ENCODE measurements at regions not wholly inside any gene's neighbourhood (a gene's known extent, or its start where the extent isn't known, plus 50 kb on each side); places are given as distances from the start of the nearest gene placed in this dataset.

GRCh38 chr6:79824202-79824601, 123.2 kb downstream of the ELOVL4 start:
- TF ChIP-seq CTCF (IDR thresholded peaks at IDR 0.05; ENCODE audit: insufficient read depth, low read depth, low read length, missing control alignments), result no peak
- H3K4me3 ChIP-seq (ENCODE audit: low read depth, low read length), result no peak overlapping the region
- DNase-seq (ENCODE audit: low read depth), result no peak

DNA sequence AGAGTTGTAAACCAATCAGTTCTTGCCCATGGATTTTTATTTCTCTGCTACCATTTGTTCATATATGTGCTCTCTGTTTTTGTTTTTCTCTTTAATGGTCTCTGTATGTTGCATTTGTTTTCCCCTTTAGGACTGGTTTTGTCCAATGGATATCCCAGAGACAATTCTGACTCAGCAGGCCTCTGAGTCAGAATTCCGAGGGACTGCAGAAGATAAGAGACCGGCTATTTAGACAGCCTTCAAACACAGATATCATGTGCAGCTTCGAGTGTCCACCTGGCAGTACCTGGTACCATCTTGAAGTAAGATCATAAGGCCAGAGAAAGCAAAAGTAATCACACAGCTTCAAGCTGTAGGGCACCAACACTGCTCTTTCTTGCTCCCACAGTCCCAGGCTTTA, 125.5 kb downstream of the ELOVL4 start:
- DNase-seq (ENCODE audit: low read depth), result no peak
- no peak for TF ChIP-seq CTCF (IDR thresholded peaks at IDR 0.05; ENCODE audit: insufficient read depth, low read depth, low read length, missing control alignments)
- H3K4me3 ChIP-seq (ENCODE audit: low read depth, low read length), result no peak overlapping the region

- no peak for DNase-seq (ENCODE audit: low read depth)
Observed at GRCh38 chr6:79818471-79818870, 128.9 kb downstream of the ELOVL4 start.

GRCh38 chr6:79814940-79815339, 132.4 kb downstream of the ELOVL4 start:
- DNase-seq (ENCODE audit: low read depth), result no peak
- H3K4me3 ChIP-seq (ENCODE audit: low read depth, low read length), result no peak overlapping the region
- TF ChIP-seq CTCF (IDR thresholded peaks at IDR 0.05; ENCODE audit: insufficient read depth, low read depth, low read length, missing control alignments), result no peak

More at GRCh38 chr6:79818471-79818870, 128.9 kb downstream of the ELOVL4 start:
- TF ChIP-seq CTCF (IDR thresholded peaks at IDR 0.05; ENCODE audit: insufficient read depth, low read depth, low read length, missing control alignments), result no peak
- no peak overlapping the region for H3K4me3 ChIP-seq (ENCODE audit: low read depth, low read length)

DNA sequence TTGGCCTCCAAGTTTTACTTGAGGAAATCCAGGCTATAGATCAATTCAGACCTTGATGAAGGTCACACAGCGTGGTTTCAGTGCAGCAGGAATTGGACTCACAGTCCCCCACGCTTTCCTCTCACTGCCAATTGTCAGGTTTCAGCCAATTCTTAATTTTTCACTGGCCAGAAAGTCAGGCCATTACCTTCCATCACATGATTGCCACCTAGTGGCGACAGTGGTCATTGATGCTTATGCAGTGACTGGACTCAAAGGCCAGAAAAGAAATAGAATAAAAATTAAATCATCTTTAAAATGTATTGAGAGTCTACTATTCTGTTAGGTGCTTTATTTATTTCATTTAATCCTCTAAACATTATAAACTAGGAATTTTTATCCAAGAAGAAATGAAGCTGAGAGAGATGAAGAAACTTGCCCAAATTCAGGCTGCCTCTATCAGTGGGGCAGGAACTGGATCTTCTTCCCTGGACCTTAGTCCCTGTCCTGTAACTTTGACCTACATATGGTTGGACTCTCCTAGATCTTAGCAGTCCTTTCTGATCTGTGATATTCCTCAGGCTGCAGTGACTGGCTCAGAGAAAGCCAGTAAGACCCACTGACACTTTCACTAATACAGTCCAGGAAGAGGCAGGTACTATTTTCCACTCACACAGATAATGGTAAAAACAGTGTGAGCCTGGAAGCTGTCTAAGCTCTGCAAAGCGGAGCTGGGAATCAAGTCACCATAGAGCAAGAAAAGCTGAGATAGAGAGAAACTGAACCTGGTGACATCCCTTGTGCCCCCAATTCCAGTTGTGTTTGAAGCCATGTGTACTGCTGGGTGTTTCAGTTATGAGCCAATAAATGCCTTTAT, 133.3 kb downstream of the ELOVL4 start:
- TF ChIP-seq CTCF (IDR thresholded peaks at IDR 0.05; ENCODE audit: insufficient read depth, low read depth, low read length, missing control alignments), result peak; percentile 77
- peak; percentile 75 for DNase-seq (ENCODE audit: low read depth)
- H3K4me3 ChIP-seq (ENCODE audit: low read depth, low read length), result no peak overlapping the region

GRCh38 chr6:79813143-79813850, 134.1 kb downstream of the ELOVL4 start:
- DNase-seq (ENCODE audit: low read depth), result no peak
- TF ChIP-seq CTCF (IDR thresholded peaks at IDR 0.05; ENCODE audit: insufficient read depth, low read depth, low read length, missing control alignments), result no peak
- H3K4me3 ChIP-seq (ENCODE audit: low read depth, low read length), result no peak overlapping the region
